Trophoblast cell (in vitro differentiated cells and primary cell): ENCODE measurements at regions not wholly inside any gene's neighbourhood (a gene's known extent, or its start where the extent isn't known, plus 50 kb on each side); places are given as distances from the start of the nearest gene placed in this dataset.

Experiments
- DNase-seq, 2 donors: peaks; one replicate each; pipeline ENCODE4 v3.0.0-alpha.2; 2016
- H2AFZ ChIP-seq: 2 replicates; pipeline ENCODE4 v1.6.1; 2013; ENCODE audit warnings: low read length, moderate library complexity, mild to moderate bottlenecking; ENCODE audit not compliant: insufficient read depth, poor library complexity
- H2AK5ac ChIP-seq: 2 replicates; pipeline ENCODE4 v1.6.1; 2013; ENCODE audit warnings: mild to moderate bottlenecking, low read length
- H2BK120ac ChIP-seq: 2 replicates; pipeline ENCODE4 v1.6.1; 2013; ENCODE audit warnings: low read length, mild to moderate bottlenecking, moderate library complexity; ENCODE audit not compliant: insufficient read depth, poor library complexity
- H2BK12ac ChIP-seq: 2 replicates; pipeline ENCODE4 v1.6.1; 2013; ENCODE audit warnings: mild to moderate bottlenecking, low read length, moderate library complexity
- H2BK5ac ChIP-seq: 2 replicates; pipeline ENCODE4 v1.6.1; 2013; ENCODE audit warnings: low read length, low read depth, moderate library complexity, mild to moderate bottlenecking; ENCODE audit not compliant: poor library complexity
- H3K14ac ChIP-seq: 2 replicates; pipeline ENCODE4 v1.6.1; 2013; ENCODE audit warnings: mild to moderate bottlenecking, low read length
- H3K18ac ChIP-seq: 2 replicates; pipeline ENCODE4 v1.6.1; 2013; ENCODE audit warnings: mild to moderate bottlenecking, low read length
- H3K23ac ChIP-seq: 2 replicates; pipeline ENCODE4 v1.6.1; 2013; ENCODE audit warnings: low read length
- H3K27ac ChIP-seq: 2 replicates; pipeline ENCODE4 v1.5.1; 2013; ENCODE audit warnings: low read depth, mild to moderate bottlenecking, inconsistent platforms, low read length, moderate library complexity
- H3K27me3 ChIP-seq: 2 replicates; pipeline ENCODE4 v1.6.1; 2013; ENCODE audit warnings: inconsistent platforms, mild to moderate bottlenecking, low read length, moderate library complexity; ENCODE audit not compliant: insufficient read depth
- H3K36me3 ChIP-seq, 2 experiments: 1 replicate in 1 of 2; 2 replicates in 1 of 2; pipeline ENCODE4 v1.6.1; 2013; ENCODE audit warnings: low read length in 2 of 2, mild to moderate bottlenecking in 2 of 2, moderate library complexity in 1 of 2; ENCODE audit not compliant: insufficient read depth in 2 of 2, control insufficient read depth in 1 of 2
- H3K4ac ChIP-seq: 2 replicates; pipeline ENCODE4 v1.6.1; 2013; ENCODE audit warnings: low read depth, mild to moderate bottlenecking, low read length, moderate library complexity
- H3K4me1 ChIP-seq, 2 experiments: 1 replicate in 1 of 2; 2 replicates in 1 of 2; pipeline ENCODE4 v1.6.1; 2013; ENCODE audit warnings: low read length in 2 of 2, mild to moderate bottlenecking in 2 of 2, moderate library complexity in 1 of 2; ENCODE audit not compliant: insufficient read depth in 2 of 2, control insufficient read depth in 1 of 2
- H3K4me2 ChIP-seq: 2 replicates; pipeline ENCODE4 v1.6.1; 2013; ENCODE audit warnings: inconsistent platforms, mild to moderate bottlenecking, low read length, moderate library complexity
- H3K4me3 ChIP-seq: 2 replicates; pipeline ENCODE4 v1.5.1; 2013; ENCODE audit warnings: mild to moderate bottlenecking, low read depth, low read length, inconsistent platforms
- H3K79me1 ChIP-seq: one replicate; pipeline ENCODE4 v1.6.1; 2013; ENCODE audit warnings: low read length
- H3K79me2 ChIP-seq: 2 replicates; pipeline ENCODE4 v1.6.1; 2013; ENCODE audit warnings: low read length, mild to moderate bottlenecking; ENCODE audit not compliant: control insufficient read depth, insufficient read depth, poor library complexity
- H3K9ac ChIP-seq: 2 replicates; pipeline ENCODE4 v1.6.1; 2013; ENCODE audit warnings: mild to moderate bottlenecking, low read length
- H3K9me3 ChIP-seq: 2 replicates; pipeline ENCODE4 v1.6.1; 2013; ENCODE audit warnings: low read depth, mild to moderate bottlenecking, control low read depth, inconsistent platforms, low read length; ENCODE audit not compliant: insufficient read depth
- H4K12ac ChIP-seq: 2 replicates; pipeline ENCODE4 v1.6.1; 2013; ENCODE audit warnings: low read depth, mild to moderate bottlenecking, low read length, moderate library complexity
- H4K8ac ChIP-seq: 2 replicates; pipeline ENCODE4 v1.6.1; 2013; ENCODE audit warnings: low read depth, mild to moderate bottlenecking, low read length, moderate library complexity
- H4K91ac ChIP-seq: one replicate; pipeline ENCODE4 v1.6.1; 2013; ENCODE audit warnings: low read depth, mild to moderate bottlenecking, low read length, moderate library complexity
- whole genome bisulfite sequencing: extraction: QIAGEN DNeasy Blood & Tissue Kit; methylation state at CpG from one replicate; pipeline ENCODE4 v1.1.7; 2013; ENCODE audit warnings: missing lambda C conversion rate; ENCODE audit not compliant: insufficient read length, insufficient coverage; ENCODE audit errors: extremely low coverage; 5-methylcytosine and 5-hydroxymethylcytosine counted together

DNA sequence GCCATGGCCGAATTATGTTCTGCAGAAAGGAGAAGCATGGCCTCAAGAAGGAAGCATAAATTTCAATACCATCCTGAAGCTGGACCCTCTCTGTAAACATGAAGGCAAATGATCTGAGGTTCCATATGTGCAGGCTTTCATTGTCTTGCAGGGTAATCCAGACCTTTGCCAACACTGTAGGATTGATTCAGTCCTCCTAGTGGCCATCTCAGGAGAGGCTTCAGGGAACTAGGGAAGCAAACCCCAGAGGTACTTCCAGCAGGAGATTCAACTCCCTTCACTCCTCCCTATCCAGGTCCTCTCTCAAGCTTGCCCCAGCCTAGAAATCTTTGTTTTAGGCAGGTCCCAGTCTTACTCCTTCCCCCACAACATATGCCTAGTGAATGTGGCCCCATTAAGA, 99.3 kb upstream of the HCN1 start:
- Histone ChIP-seq H4K91ac (no peak overlapping the region), H4K8ac (no peak overlapping the region), H3K4me2 (no peak overlapping the region), H2AFZ (no peak overlapping the region), H2BK120ac (no peak overlapping the region), H4K12ac (no peak overlapping the region), H3K4me1 (no peaks in the 10 kb centered on the region), H3K9me3 (no peaks in the 10 kb centered on the region), H2AK5ac (no peak overlapping the region), H3K18ac (no peak overlapping the region), H3K36me3 (no peaks in the 10 kb centered on the region), H3K23ac (no peak overlapping the region), H3K4me3 (no peak overlapping the region), H3K14ac (no peak overlapping the region), H3K79me2 (no peaks in the 10 kb centered on the region), H3K79me1 (no peaks in the 10 kb centered on the region), H3K9ac (no peak overlapping the region), H2BK5ac (no peak overlapping the region), H3K27me3 (no peaks in the 10 kb centered on the region), H2BK12ac (no peak overlapping the region), H3K4ac (no peak overlapping the region), H3K27ac (no peak overlapping the region)
- no peak for DNase-seq
- no CpG with 5 or more reads among the region's 1 CpG for WGBS

DNA sequence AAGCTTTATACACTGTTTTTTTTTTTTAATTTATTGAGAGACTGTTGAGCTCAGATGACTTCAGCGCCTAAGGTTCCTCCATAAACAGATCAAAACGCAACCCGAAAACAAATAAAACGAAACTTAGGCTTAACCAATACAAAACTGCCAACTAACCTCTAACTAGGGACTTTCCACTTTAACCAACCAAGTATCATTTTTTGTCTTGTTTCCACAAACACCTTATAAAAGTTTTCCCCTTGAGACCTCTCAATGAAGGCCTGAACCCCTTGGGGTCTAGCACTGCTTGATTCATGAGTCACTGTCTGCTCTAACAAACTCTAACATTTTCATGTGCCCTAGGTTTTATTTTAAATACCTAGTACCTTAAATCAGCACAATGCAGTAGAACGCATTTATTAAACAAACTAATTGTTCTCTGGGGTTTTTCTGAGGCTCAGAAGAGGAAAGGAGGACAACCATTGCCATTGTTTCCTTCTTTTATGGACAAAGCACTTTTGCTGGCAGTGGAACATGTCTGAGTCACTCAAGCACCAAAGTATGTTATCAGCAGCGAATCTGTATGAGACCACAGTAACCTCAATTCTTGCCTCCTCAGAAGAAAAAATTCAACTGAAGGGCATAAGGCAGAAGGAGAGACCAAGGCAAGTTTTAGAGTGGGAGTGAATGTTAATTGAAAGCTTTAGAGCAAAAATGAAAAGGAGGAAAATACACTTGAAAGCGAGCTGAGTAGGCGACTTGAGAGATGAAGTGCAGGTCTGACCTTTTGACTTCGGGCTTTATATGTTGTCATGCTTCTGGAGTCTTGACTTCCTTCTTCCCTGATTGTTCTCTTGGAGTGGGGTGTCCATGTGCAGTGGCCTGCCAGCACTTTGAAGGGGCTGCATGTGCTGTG, 97.7 kb upstream of the HCN1 start:
- Histone ChIP-seq H2AFZ (no peak overlapping the region), H3K18ac (no peak overlapping the region), H4K12ac (no peak overlapping the region), H4K8ac (no peak overlapping the region), H3K27ac (peak overlapping the region; percentile 14), H3K79me2 (no peaks in the 10 kb centered on the region), H2BK12ac (no peak overlapping the region), H3K4me1 (no peaks in the 10 kb centered on the region), H3K9me3 (no peaks in the 10 kb centered on the region), H3K4ac (no peak overlapping the region), H3K27me3 (no peaks in the 10 kb centered on the region), H3K23ac (no peak overlapping the region), H2BK5ac (no peak overlapping the region), H3K14ac (no peak overlapping the region), H2AK5ac (no peak overlapping the region), H3K36me3 (no peaks in the 10 kb centered on the region), H3K79me1 (no peaks in the 10 kb centered on the region), H4K91ac (no peak overlapping the region), H3K4me2 (no peak overlapping the region), H2BK120ac (no peak overlapping the region), H3K4me3 (no peak overlapping the region), H3K9ac (no peak overlapping the region)
- WGBS: no CpG with 5 or more reads among the region's 9 CpGs
- DNase-seq: no peak

GRCh38 chr5:45779874-45780671, 83.9 kb upstream of the HCN1 start:
- Histone ChIP-seq H2AFZ (no peak overlapping the region), H3K79me1 (no peaks in the 10 kb centered on the region), H3K4me1 (no peaks in the 10 kb centered on the region), H3K36me3 (no peaks in the 10 kb centered on the region), H3K9ac (no peak overlapping the region), H3K79me2 (no peaks in the 10 kb centered on the region), H3K14ac (no peak overlapping the region), H3K4me2 (no peak overlapping the region), H2BK5ac (no peak overlapping the region), H4K8ac (no peak overlapping the region), H3K27ac (no peak overlapping the region), H3K4ac (no peak overlapping the region), H3K23ac (no peak overlapping the region), H2AK5ac (no peak overlapping the region), H4K12ac (no peak overlapping the region), H3K4me3 (no peak overlapping the region), H3K9me3 (no peaks in the 10 kb centered on the region), H2BK12ac (no peak overlapping the region), H3K18ac (no peak overlapping the region), H3K27me3 (no peaks in the 10 kb centered on the region), H2BK120ac (no peak overlapping the region), H4K91ac (no peak overlapping the region)
- DNase-seq: no peak
- WGBS: no CpG with 5 or more reads among the region's 3 CpGs

DNA sequence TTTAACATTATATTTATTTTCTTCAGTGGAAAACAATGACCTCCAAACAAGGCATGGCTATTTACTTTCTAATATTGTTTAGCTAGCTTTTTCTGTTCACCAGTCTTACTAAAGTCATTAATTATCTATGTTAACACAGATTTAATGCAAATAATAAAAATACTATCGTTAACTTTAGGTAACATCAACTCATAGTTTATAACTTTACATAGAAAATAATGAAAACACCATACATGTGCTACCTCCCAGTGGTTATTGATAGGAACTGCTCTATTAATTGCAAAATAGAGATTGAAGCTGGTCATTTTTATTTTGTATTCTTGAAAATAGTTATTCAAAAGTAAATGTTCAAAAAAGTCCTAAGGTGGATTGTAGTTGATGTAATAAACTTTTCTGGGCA, 78.3 kb upstream of the HCN1 start:
- H4K12ac ChIP-seq: no peak overlapping the region
- H3K4ac ChIP-seq: no peak overlapping the region
- no peak overlapping the region for H2BK5ac ChIP-seq
- DNase-seq: peak in 1 of 2 donors; percentile 2
- H3K79me1 ChIP-seq: no peaks in the 10 kb centered on the region
- no peaks in the 10 kb centered on the region for H3K36me3 ChIP-seq
- no peak overlapping the region for H2AK5ac ChIP-seq
- no peaks in the 10 kb centered on the region for H3K79me2 ChIP-seq
- H3K14ac ChIP-seq: no peak overlapping the region
- H2BK12ac ChIP-seq: no peak overlapping the region
- no peaks in the 10 kb centered on the region for H3K27me3 ChIP-seq
- H2BK120ac ChIP-seq: no peak overlapping the region
- H3K27ac ChIP-seq: no peak overlapping the region
- no peak overlapping the region for H4K91ac ChIP-seq
- H2AFZ ChIP-seq: no peak overlapping the region
- H3K23ac ChIP-seq: no peak overlapping the region
- no peak overlapping the region for H3K4me2 ChIP-seq
- H3K9me3 ChIP-seq: no peaks in the 10 kb centered on the region
- H3K4me3 ChIP-seq: no peak overlapping the region
- no CpG with 5 or more reads among the region's 1 CpG for WGBS
- H3K9ac ChIP-seq: no peak overlapping the region
- H4K8ac ChIP-seq: no peak overlapping the region
- no peak overlapping the region for H3K18ac ChIP-seq
- H3K4me1 ChIP-seq: no peaks in the 10 kb centered on the region
